ENCODE measurements at regions not wholly inside any gene's neighbourhood (a gene's known extent, or its start where the extent isn't known, plus 50 kb on each side); places are given as distances from the start of the nearest gene placed in this dataset.

- intact Hi-C loops (cut with DNase I), result no loop called here
- DNase-seq (no peak), ATAC-seq (ENCODE audit: poor library complexity) (no peak)
Measured at GRCh38 chr3:8215821-8216220, 285.8 kb upstream of the LMCD1 start.

GRCh38 chr3:8218353-8218940 lies 283.2 kb upstream of the LMCD1 start:
- intact Hi-C loops (cut with DNase I), result no loop called here
- no peak for DNase-seq
- no peak for ATAC-seq (ENCODE audit: poor library complexity)

- intact Hi-C loops (cut with DNase I), result no loop called here
- ATAC-seq (ENCODE audit: poor library complexity) (no peak), DNase-seq (no peak)
Measured at GRCh38 chr3:8220291-8220690, 281.3 kb upstream of the LMCD1 start.

- intact Hi-C loops (cut with DNase I), result no loop called here
- no peak for ATAC-seq (ENCODE audit: poor library complexity)
- DNase-seq, result peak; percentile 42
Measured at GRCh38 chr3:8223766-8224165, 277.9 kb upstream of the LMCD1 start.

GRCh38 chr3:8224941-8225340 lies 276.7 kb upstream of the LMCD1 start:
- ATAC-seq (ENCODE audit: poor library complexity), result no peak
- no peak for DNase-seq
- intact Hi-C loops (cut with DNase I), result no loop called here

GRCh38 chr3:8233938-8234337 lies 267.7 kb upstream of the LMCD1 start:
- intact Hi-C loops (cut with DNase I), result no loop called here
- ATAC-seq (ENCODE audit: poor library complexity), result no peak
- DNase-seq, result no peak

GRCh38 chr3:8236264-8236663 lies 265.4 kb upstream of the LMCD1 start:
- ATAC-seq (ENCODE audit: poor library complexity) (no peak), DNase-seq (no peak)
- intact Hi-C loops (cut with DNase I), result no loop called here

- no peak for DNase-seq
- intact Hi-C loops (cut with DNase I), result no loop called here
- ATAC-seq (ENCODE audit: poor library complexity), result no peak
Measured at GRCh38 chr3:8237893-8238292, 263.7 kb upstream of the LMCD1 start.

- DNase-seq (no peak), ATAC-seq (ENCODE audit: poor library complexity) (no peak)
- intact Hi-C loops (cut with DNase I), result no loop called here
Measured at GRCh38 chr3:8238432-8238831, 263.2 kb upstream of the LMCD1 start.

GRCh38 chr3:8239095-8239494 lies 262.5 kb upstream of the LMCD1 start:
- intact Hi-C loops (cut with DNase I), result no loop called here
- no peak for DNase-seq
- no peak for ATAC-seq (ENCODE audit: poor library complexity)

GRCh38 chr3:8239718-8240695 lies 261.6 kb upstream of the LMCD1 start:
- no peak for DNase-seq
- intact Hi-C loops (cut with DNase I), result no loop called here
- peak; percentile 73 for ATAC-seq (ENCODE audit: poor library complexity)

- DNase-seq (no peak), ATAC-seq (ENCODE audit: poor library complexity) (no peak)
- intact Hi-C loops (cut with DNase I), result no loop called here
Measured at GRCh38 chr3:8246070-8246469, 255.6 kb upstream of the LMCD1 start.

GRCh38 chr3:8253201-8253600 lies 248.4 kb upstream of the LMCD1 start:
- intact Hi-C loops (cut with DNase I), result no loop called here
- ATAC-seq (ENCODE audit: poor library complexity) (no peak), DNase-seq (no peak)

- DNase-seq, result no peak
- ATAC-seq (ENCODE audit: poor library complexity), result no peak
- intact Hi-C loops (cut with DNase I), result no loop called here
Measured at GRCh38 chr3:8254489-8254888, 247.1 kb upstream of the LMCD1 start.

- ATAC-seq (ENCODE audit: poor library complexity) (no peak), DNase-seq (no peak)
- intact Hi-C loops (cut with DNase I), result no loop called here
Measured at GRCh38 chr3:8255725-8256124, 245.9 kb upstream of the LMCD1 start.

- DNase-seq (no peak), ATAC-seq (ENCODE audit: poor library complexity) (no peak)
- intact Hi-C loops (cut with DNase I), result no loop called here
Measured at GRCh38 chr3:8256441-8257071, 245.1 kb upstream of the LMCD1 start.

- no peak for DNase-seq
- ATAC-seq (ENCODE audit: poor library complexity), result no peak
- intact Hi-C loops (cut with DNase I), result no loop called here
Measured at GRCh38 chr3:8261018-8261417, 240.6 kb upstream of the LMCD1 start.

GRCh38 chr3:8266730-8267131 lies 234.9 kb upstream of the LMCD1 start:
- intact Hi-C loops (cut with DNase I), result no loop called here
- no peak for ATAC-seq (ENCODE audit: poor library complexity)
- no peak for DNase-seq

- intact Hi-C loops (cut with DNase I), result no loop called here
- DNase-seq, result no peak
- ATAC-seq (ENCODE audit: poor library complexity), result no peak
Measured at GRCh38 chr3:8273479-8273878, 228.1 kb upstream of the LMCD1 start.

- ATAC-seq (ENCODE audit: poor library complexity) (no peak), DNase-seq (no peak)
- intact Hi-C loops (cut with DNase I), result no loop called here
Measured at GRCh38 chr3:8276056-8276455, 225.6 kb upstream of the LMCD1 start.

Data from Right ventricle myocardium superior (tissue), 1 donor.